H9 (cell line): ENCODE measurements at regions not wholly inside any gene's neighbourhood (a gene's known extent, or its start where the extent isn't known, plus 50 kb on each side); places are given as distances from the start of the nearest gene placed in this dataset.

Experiments used
- DNase-seq: peaks from one replicate; pipeline ENCODE4 v3.0.0-alpha.2; 2017
- H2AFZ ChIP-seq: one replicate; pipeline ENCODE4 v1.6.1; 2013; ENCODE audit warnings: mild to moderate bottlenecking, low read length, control low read depth, moderate library complexity
- H2AK5ac ChIP-seq: 2 replicates; pipeline ENCODE4 v1.6.1; 2013; ENCODE audit warnings: low read length, control low read depth, mixed read lengths; ENCODE audit not compliant: insufficient read length
- H2BK120ac ChIP-seq: one replicate; pipeline ENCODE4 v1.6.1; 2013; ENCODE audit warnings: low read depth, mild to moderate bottlenecking, low read length, control low read depth, inconsistent platforms; ENCODE audit not compliant: poor library complexity, severe bottlenecking
- H2BK12ac ChIP-seq: 2 replicates; pipeline ENCODE4 v1.6.1; 2013; ENCODE audit warnings: low read length, control low read depth, mixed read lengths, low read depth; ENCODE audit not compliant: insufficient read length
- H2BK15ac ChIP-seq: 2 replicates; pipeline ENCODE4 v1.6.1; 2013; ENCODE audit warnings: low read depth, low read length, control low read depth
- H2BK20ac ChIP-seq: one replicate; pipeline ENCODE4 v1.6.1; 2013; ENCODE audit warnings: low read depth, mild to moderate bottlenecking, low read length, control low read depth, inconsistent platforms; ENCODE audit not compliant: poor library complexity, severe bottlenecking
- H2BK5ac ChIP-seq: 2 replicates; pipeline ENCODE4 v1.6.1; 2013; ENCODE audit warnings: low read length, control low read depth, mixed read lengths; ENCODE audit not compliant: insufficient read length
- H3K14ac ChIP-seq: 2 replicates; pipeline ENCODE4 v1.6.1; 2013; ENCODE audit warnings: low read length, control low read depth; ENCODE audit not compliant: insufficient read depth
- H3K18ac ChIP-seq: 2 replicates; pipeline ENCODE4 v1.6.1; 2013; ENCODE audit warnings: low read depth, mild to moderate bottlenecking, mixed read lengths, low read length, control low read depth; ENCODE audit not compliant: insufficient read length
- H3K23ac ChIP-seq: 2 replicates; pipeline ENCODE4 v1.6.1; 2013; ENCODE audit warnings: low read length, control low read depth, mixed read lengths, low read depth; ENCODE audit not compliant: insufficient read length
- H3K23me2 ChIP-seq: 2 replicates; pipeline ENCODE4 v1.6.1; 2013; ENCODE audit warnings: low read depth, mild to moderate bottlenecking, mixed read lengths, low read length, control low read depth; ENCODE audit not compliant: insufficient read length, poor library complexity, severe bottlenecking
- H3K27ac ChIP-seq: 2 replicates; pipeline ENCODE4 v1.5.1; 2013; ENCODE audit warnings: low read length, control low read depth, mixed read lengths, low read depth; ENCODE audit not compliant: insufficient read length
- H3K27me3 ChIP-seq: 2 replicates; pipeline ENCODE4 v1.6.1; 2013; ENCODE audit warnings: low read length, control low read depth, inconsistent platforms; ENCODE audit not compliant: insufficient read depth
- H3K4ac ChIP-seq: 2 replicates; pipeline ENCODE4 v1.6.1; 2013; ENCODE audit warnings: low read depth, mild to moderate bottlenecking, control low read depth, inconsistent platforms, low read length, moderate library complexity
- H3K4me1 ChIP-seq: 2 replicates; pipeline ENCODE4 v1.6.1; 2013; ENCODE audit warnings: low read length, control low read depth, inconsistent platforms; ENCODE audit not compliant: insufficient read depth
- H3K4me2 ChIP-seq: 2 replicates; pipeline ENCODE4 v1.6.1; 2013; ENCODE audit warnings: low read length, control low read depth, mixed read lengths; ENCODE audit not compliant: insufficient read length, insufficient read depth
- H3K56ac ChIP-seq: 2 replicates; pipeline ENCODE4 v1.6.1; 2013; ENCODE audit warnings: low read depth, mild to moderate bottlenecking, mixed read lengths, low read length, control low read depth; ENCODE audit not compliant: insufficient read length
- H3K79me1 ChIP-seq: 2 replicates; pipeline ENCODE4 v1.6.1; 2013; ENCODE audit warnings: low read depth, mild to moderate bottlenecking, moderate library complexity, low read length, control low read depth, inconsistent platforms; ENCODE audit not compliant: insufficient read depth, poor library complexity, severe bottlenecking
- H3K79me2 ChIP-seq: 2 replicates; pipeline ENCODE4 v1.6.1; 2013; ENCODE audit warnings: low read length, control low read depth, inconsistent platforms; ENCODE audit not compliant: insufficient read depth
- H3K9ac ChIP-seq: 2 replicates; pipeline ENCODE4 v1.6.1; 2013; ENCODE audit warnings: low read length, control low read depth, mixed read lengths; ENCODE audit not compliant: insufficient read length; ENCODE audit errors: extremely low read depth
- H3K9me3 ChIP-seq: one replicate; pipeline ENCODE4 v1.6.1; 2013; ENCODE audit warnings: low read depth, low read length, inconsistent platforms; ENCODE audit not compliant: control insufficient read depth
- H3T11ph ChIP-seq: one replicate; pipeline ENCODE4 v1.6.1; 2013; ENCODE audit warnings: mild to moderate bottlenecking, low read length, control low read depth, inconsistent platforms
- H4K20me1 ChIP-seq: one replicate; pipeline ENCODE4 v1.6.1; 2013; ENCODE audit not compliant: control insufficient read depth, insufficient read length, insufficient read depth
- H4K5ac ChIP-seq: 2 replicates; pipeline ENCODE4 v1.6.1; 2013; ENCODE audit warnings: low read depth, mild to moderate bottlenecking, mixed read lengths, low read length, control low read depth; ENCODE audit not compliant: insufficient read length
- H4K8ac ChIP-seq: replicated peaks from 2 replicates; pipeline ENCODE4 v1.6.1; 2013; ENCODE audit warnings: low read length, control low read depth, mixed read lengths, low read depth; ENCODE audit not compliant: insufficient read length
- H4K91ac ChIP-seq: 2 replicates; pipeline ENCODE4 v1.6.1; 2013; ENCODE audit warnings: low read depth, mild to moderate bottlenecking, moderate library complexity, mixed read lengths, low read length, control low read depth; ENCODE audit not compliant: insufficient read length
- H3K27ac Mint-ChIP-seq, 3 experiments: 2 replicates in 2 of 3; 3 replicates in 1 of 3; pipeline ENCODE4 v1.8.0; 2020 to 2021; ENCODE audit warnings: mixed read lengths in 3 of 3, mild to moderate bottlenecking in 1 of 3, moderate library complexity in 1 of 3
- H3K27me3 Mint-ChIP-seq: 2 replicates; pipeline ENCODE4 v1.8.0; 2021; ENCODE audit warnings: low read depth, mild to moderate bottlenecking, moderate library complexity, mixed read lengths
- H3K36me3 Mint-ChIP-seq, 3 experiments: 2 replicates in 2 of 3; 3 replicates in 1 of 3; pipeline ENCODE4 v1.8.0; 2020 to 2021; ENCODE audit warnings: low read depth in 3 of 3, mixed read lengths in 3 of 3; ENCODE audit not compliant: insufficient read depth in 1 of 3
- H3K4me1 Mint-ChIP-seq, 2 experiments: 2 replicates each; pipeline ENCODE4 v1.8.0; 2020; ENCODE audit warnings: mixed read lengths in 2 of 2
- H3K4me3 Mint-ChIP-seq, 2 experiments: 2 replicates in 1 of 2; 3 replicates in 1 of 2; pipeline ENCODE4 v1.8.0; 2020 to 2021; ENCODE audit warnings: mild to moderate bottlenecking in 2 of 2, mixed read lengths in 2 of 2, moderate library complexity in 1 of 2
- H3K9me3 Mint-ChIP-seq, 2 experiments: 2 replicates in 1 of 2; 3 replicates in 1 of 2; pipeline ENCODE4 v1.8.0; 2020; ENCODE audit warnings: mild to moderate bottlenecking in 2 of 2, mixed read lengths in 2 of 2, moderate library complexity in 1 of 2
- WGBS: extraction: QIAGEN DNeasy Blood & Tissue Kit; methylation state at CpG from one replicate; pipeline ENCODE4 v1.1.7; 2013; ENCODE audit warnings: missing lambda C conversion rate, low lambda C conversion rate, mixed read lengths; ENCODE audit not compliant: insufficient read length; ENCODE audit errors: extremely low coverage; 5-methylcytosine and 5-hydroxymethylcytosine counted together
- TF ChIP-seq, protein P1 (sequence below): fragments of 200-600 bp; sonication (generic); conservative IDR thresholded peaks from 3 replicates; pipeline ENCODE4 v1.8.0; 2021; ENCODE audit warnings: antibody characterized with exemption, mild to moderate bottlenecking

DNA sequence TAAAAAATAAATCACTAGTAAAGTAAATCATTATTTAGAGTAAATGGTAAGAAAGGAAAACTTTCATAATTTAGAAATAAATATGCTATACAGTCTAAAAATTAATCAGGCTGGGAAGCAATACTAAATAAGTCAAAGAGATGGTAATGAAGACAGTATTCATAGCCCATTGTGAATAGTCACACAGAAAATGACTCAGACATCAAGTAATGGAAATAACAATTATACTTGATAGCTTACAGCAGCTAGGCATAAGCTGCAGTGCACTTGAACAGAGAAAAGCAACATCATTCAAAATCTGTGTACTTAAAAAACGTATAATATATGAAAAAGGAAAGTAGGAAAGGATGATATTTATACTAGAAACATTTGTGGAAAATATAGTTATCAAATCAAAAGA lies 642.5 kb upstream of the GNPDA2 start:
- Histone ChIP-seq H2BK20ac (no peak overlapping the region), H4K20me1 (no peaks in the 10 kb centered on the region), H3K56ac (no peak overlapping the region), H3K18ac (no peak overlapping the region), H2AK5ac (no peak overlapping the region), H3K23ac (no peak overlapping the region), H3K9me3 (no peaks in the 10 kb centered on the region), H3K79me2 (no peaks in the 10 kb centered on the region), H2BK5ac (no peak overlapping the region), H2AFZ (no peak overlapping the region), H3T11ph (no peak overlapping the region), H3K4me2 (no peak overlapping the region), H3K79me1 (no peaks in the 10 kb centered on the region), H4K91ac (no peak overlapping the region), H3K4ac (no peak overlapping the region), H2BK12ac (no peak overlapping the region), H3K9ac (no peak overlapping the region), H4K8ac (no peak overlapping the region), H3K27ac (no peak overlapping the region), H3K14ac (no peak overlapping the region), H3K4me1 (no peaks in the 10 kb centered on the region), H2BK120ac (no peak overlapping the region), H3K27me3 (no peaks in the 10 kb centered on the region), H2BK15ac (no peak overlapping the region), H3K23me2 (no peaks in the 10 kb centered on the region), H4K5ac (no peak overlapping the region)
- Mint-ChIP-seq H3K9me3 (peaks cover 2% of the 10 kb centered on the region in 2 experiments; a peak in 1 of 5 replicates), H3K27me3 (no peaks in the 10 kb centered on the region), H3K4me1 (no peaks in the 10 kb centered on the region), H3K36me3 (no peaks in the 10 kb centered on the region; a peak in 1 of 7 replicates), H3K27ac (no peak overlapping the region), H3K4me3 (no peak overlapping the region)
- no peak for DNase-seq
- TF ChIP-seq, protein P1, sequence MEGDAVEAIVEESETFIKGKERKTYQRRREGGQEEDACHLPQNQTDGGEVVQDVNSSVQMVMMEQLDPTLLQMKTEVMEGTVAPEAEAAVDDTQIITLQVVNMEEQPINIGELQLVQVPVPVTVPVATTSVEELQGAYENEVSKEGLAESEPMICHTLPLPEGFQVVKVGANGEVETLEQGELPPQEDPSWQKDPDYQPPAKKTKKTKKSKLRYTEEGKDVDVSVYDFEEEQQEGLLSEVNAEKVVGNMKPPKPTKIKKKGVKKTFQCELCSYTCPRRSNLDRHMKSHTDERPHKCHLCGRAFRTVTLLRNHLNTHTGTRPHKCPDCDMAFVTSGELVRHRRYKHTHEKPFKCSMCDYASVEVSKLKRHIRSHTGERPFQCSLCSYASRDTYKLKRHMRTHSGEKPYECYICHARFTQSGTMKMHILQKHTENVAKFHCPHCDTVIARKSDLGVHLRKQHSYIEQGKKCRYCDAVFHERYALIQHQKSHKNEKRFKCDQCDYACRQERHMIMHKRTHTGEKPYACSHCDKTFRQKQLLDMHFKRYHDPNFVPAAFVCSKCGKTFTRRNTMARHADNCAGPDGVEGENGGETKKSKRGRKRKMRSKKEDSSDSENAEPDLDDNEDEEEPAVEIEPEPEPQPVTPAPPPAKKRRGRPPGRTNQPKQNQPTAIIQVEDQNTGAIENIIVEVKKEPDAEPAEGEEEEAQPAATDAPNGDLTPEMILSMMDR: no peak
- no CpG with 5 or more reads among the region's 1 CpG for WGBS
